Spleen (tissue), 4 donors: ENCODE measurements at regions not wholly inside any gene's neighbourhood (a gene's known extent, or its start where the extent isn't known, plus 50 kb on each side); places are given as distances from the start of the nearest gene placed in this dataset.

ENCODE experiments used
- small RNA-seq, 4 donors: library from RNA; depleted of rRNA; stranded (forward); fragments of <200 nt; gene quantifications; one replicate each; pipeline ENCODE3, GENCODE V24; 2016

Small RNA genes lying in the stretch of these regions (small RNA-seq; reads per million reads assigned to genes)
- gene CD24P4 (0 reads per million in 4 donors), gene MTCYBP2 (0 reads per million in 4 donors), gene RNU6-255P (0 reads per million in 4 donors)
